Neutrophil (primary cell): ENCODE measurements at regions not wholly inside any gene's neighbourhood (a gene's known extent, or its start where the extent isn't known, plus 50 kb on each side); places are given as distances from the start of the nearest gene placed in this dataset.

Experiments
- H3K27ac ChIP-seq: fragments of 200-600 bp; sonication (generic); 2 replicates; pipeline ENCODE4 v1.5.1; 2016; ENCODE audit warnings: mild to moderate bottlenecking, moderate library complexity
- H3K27me3 ChIP-seq: fragments of 200-600 bp; sonication (generic); 2 replicates; pipeline ENCODE4 v1.6.0; 2016; ENCODE audit warnings: mild to moderate bottlenecking
- H3K36me3 ChIP-seq: fragments of 200-600 bp; sonication (generic); 2 replicates; pipeline ENCODE4 v1.5.1; 2017
- H3K4me1 ChIP-seq, 2 experiments: fragments of 200-600 bp in 1 of 2; sonication (generic) in 1 of 2; 1 replicate in 1 of 2; 2 replicates in 1 of 2; pipeline versions ENCODE4 v1.5.1 to v1.6.1; 2013 to 2016; ENCODE audit warnings: low read depth in 1 of 2, low read length in 1 of 2, mild to moderate bottlenecking in 1 of 2, moderate library complexity in 1 of 2; ENCODE audit not compliant: control insufficient read depth in 1 of 2, insufficient read depth in 1 of 2
- H3K4me3 ChIP-seq, 2 experiments: fragments of 200-600 bp in 1 of 2; sonication (generic) in 1 of 2; 1 replicate in 1 of 2; 2 replicates in 1 of 2; pipeline ENCODE4 v1.5.1; 2013 to 2016; ENCODE audit warnings: low read depth in 1 of 2, low read length in 1 of 2, mild to moderate bottlenecking in 1 of 2, moderate library complexity in 1 of 2
- H3K9me3 ChIP-seq: fragments of 200-600 bp; sonication (generic); 2 replicates; pipeline ENCODE4 v1.5.1; 2016
- CTCF ChIP-seq: fragments of 200-600 bp; sonication (generic); IDR thresholded peaks from 2 replicates; pipeline ENCODE4 v1.5.1; 2016; ENCODE audit warnings: antibody characterized with exemption

- no peak overlapping the region for H3K27ac ChIP-seq
- TF ChIP-seq CTCF, result no peak
- H3K27me3 ChIP-seq, result no peaks in the 10 kb centered on the region
- H3K9me3 ChIP-seq, result no peaks in the 10 kb centered on the region
- H3K4me3 ChIP-seq, result no peak overlapping the region
- H3K4me1 ChIP-seq, result no peaks in the 10 kb centered on the region
- H3K36me3 ChIP-seq, result no peaks in the 10 kb centered on the region
Measured at GRCh38 chr9:23073136-23073535, 626.5 kb downstream of the DMRTA1 start.

- H3K27me3 ChIP-seq, result no peaks in the 10 kb centered on the region
- H3K4me3 ChIP-seq, result no peak overlapping the region
- no peaks in the 10 kb centered on the region for H3K9me3 ChIP-seq
- no peaks in the 10 kb centered on the region for H3K4me1 ChIP-seq
- H3K27ac ChIP-seq, result no peak overlapping the region
- no peak for TF ChIP-seq CTCF
- no peaks in the 10 kb centered on the region for H3K36me3 ChIP-seq
Measured at GRCh38 chr9:23079798-23080197, 633.2 kb downstream of the DMRTA1 start.

GRCh38 chr9:23081377-23081776 is 634.8 kb downstream of the DMRTA1 start:
- H3K4me3 ChIP-seq, result no peak overlapping the region
- no peaks in the 10 kb centered on the region for H3K27me3 ChIP-seq
- H3K27ac ChIP-seq, result no peak overlapping the region
- H3K36me3 ChIP-seq, result no peaks in the 10 kb centered on the region
- no peaks in the 10 kb centered on the region for H3K4me1 ChIP-seq
- H3K9me3 ChIP-seq, result no peaks in the 10 kb centered on the region
- no peak for TF ChIP-seq CTCF

GRCh38 chr9:23088932-23089364 is 642.3 kb downstream of the DMRTA1 start:
- H3K27me3 ChIP-seq, result no peaks in the 10 kb centered on the region
- TF ChIP-seq CTCF, result no peak
- H3K27ac ChIP-seq, result no peak overlapping the region
- H3K4me1 ChIP-seq, result no peaks in the 10 kb centered on the region
- no peak overlapping the region for H3K4me3 ChIP-seq
- H3K36me3 ChIP-seq, result no peaks in the 10 kb centered on the region
- H3K9me3 ChIP-seq, result no peaks in the 10 kb centered on the region

- Histone ChIP-seq H3K4me1 (no peaks in the 10 kb centered on the region), H3K27me3 (no peaks in the 10 kb centered on the region), H3K9me3 (no peaks in the 10 kb centered on the region), H3K36me3 (no peaks in the 10 kb centered on the region), H3K4me3 (no peak overlapping the region), H3K27ac (no peak overlapping the region)
- no peak for TF ChIP-seq CTCF
Measured at GRCh38 chr9:23117616-23118015, 671.0 kb downstream of the DMRTA1 start.

- no peak overlapping the region for H3K4me3 ChIP-seq
- no peaks in the 10 kb centered on the region for H3K4me1 ChIP-seq
- H3K27me3 ChIP-seq, result no peaks in the 10 kb centered on the region
- TF ChIP-seq CTCF, result no peak
- H3K36me3 ChIP-seq, result no peaks in the 10 kb centered on the region
- H3K27ac ChIP-seq, result no peak overlapping the region
- H3K9me3 ChIP-seq, result no peaks in the 10 kb centered on the region
Measured at GRCh38 chr9:23120630-23121029, 674.0 kb downstream of the DMRTA1 start.
